Body of pancreas (tissue), 4 donors: ENCODE measurements at regions not wholly inside any gene's neighbourhood (a gene's known extent, or its start where the extent isn't known, plus 50 kb on each side); places are given as distances from the start of the nearest gene placed in this dataset.

Source experiments
- ATAC-seq: fragments of 150-250 bp; one replicate; pipeline ENCODE4 v1.9.1; 2016
- DNase-seq, 4 donors: peaks; one replicate each; pipeline ENCODE4 v3.0.0-alpha.2; 2019
- H3K27ac ChIP-seq, 4 donors: fragments of 200-600 bp; sonication (generic); 1 replicate in 3 of 4; 2 replicates in 1 of 4; pipeline versions ENCODE4 v1.5.1 to v1.6.1; 2016 to 2019; ENCODE audit warnings: mild to moderate bottlenecking in 1 of 4, mixed read lengths in 1 of 4, moderate library complexity in 1 of 4
- H3K27me3 ChIP-seq, 2 donors: fragments of 200-600 bp; sonication (generic); one replicate each; pipeline ENCODE4 v1.6.0; 2016; ENCODE audit warnings: mild to moderate bottlenecking in 1 of 2
- H3K36me3 ChIP-seq, 2 donors: fragments of 200-600 bp; sonication (generic); replicated peaks in 1 of 2; 2 replicates each; pipeline ENCODE4 v1.5.1; 2016; ENCODE audit warnings: low read depth in 2 of 2; ENCODE audit not compliant: insufficient read depth in 1 of 2
- H3K4me1 ChIP-seq: fragments of 200-600 bp; sonication (generic); one replicate; pipeline ENCODE4 v1.6.0; 2016
- H3K4me3 ChIP-seq, 2 donors: fragments of 200-600 bp; sonication (generic); 1 replicate in 1 of 2; 2 replicates in 1 of 2; pipeline ENCODE4 v1.5.1; 2016 to 2019
- H3K9me3 ChIP-seq, 3 donors: fragments of 200-600 bp; sonication (generic); 1 replicate in 2 of 3; 2 replicates in 1 of 3; pipeline ENCODE4 v1.5.1; 2016
- CTCF ChIP-seq, 7 experiments: fragments of 450-650 bp in 4 of 7; fragments of 200-600 bp in 3 of 7; sonication (generic) in 3 of 7; IDR thresholded peaks; one replicate each; pipeline ENCODE4 v1.5.1; 2016 to 2019; ENCODE audit warnings: antibody characterized with exemption in 7 of 7
- POLR2A ChIP-seq, 3 donors: fragments of 450-650 bp; IDR thresholded peaks; one replicate each; pipeline ENCODE4 v1.6.1; 2016; ENCODE audit warnings: antibody characterized with exemption in 3 of 3, mild to moderate bottlenecking in 2 of 3
- WGBS, 2 donors: methylation state at CpG; one replicate each; pipeline ENCODE4 v1.1.5; 2017; 5-methylcytosine and 5-hydroxymethylcytosine counted together
- intact Hi-C: fragments of 100-400 bp; cut with DNase I; formaldehyde crosslinking; loops from one replicate; pipeline ENCODE4 v1.15.1; 2023

- DNase-seq, result no peak
- Histone ChIP-seq H3K36me3 (no peaks in the 10 kb centered on the region), H3K4me3 (no peak overlapping the region), H3K27me3 (no peaks in the 10 kb centered on the region), H3K27ac (no peak overlapping the region), H3K9me3 (no peaks in the 10 kb centered on the region), H3K4me1 (no peaks in the 10 kb centered on the region)
- ATAC-seq, result no peak
- intact Hi-C loops, result no loop called here
- TF ChIP-seq POLR2A (IDR thresholded peaks at IDR 0.05) (no peak), CTCF (IDR thresholded peaks at IDR 0.05) (no peak)
Measured at GRCh38 chr11:57047610-57048009, 58.9 kb downstream of the OR5AK2 start.

- H3K4me1 ChIP-seq, result no peaks in the 10 kb centered on the region
- intact Hi-C loops, result no loop called here
- WGBS, 2 donors, result 73 to 76% methylated on average over 4 of the region's 4 CpGs
- no peak overlapping the region for H3K4me3 ChIP-seq
- H3K9me3 ChIP-seq, result no peaks in the 10 kb centered on the region
- no peak overlapping the region for H3K27ac ChIP-seq
- no peaks in the 10 kb centered on the region for H3K27me3 ChIP-seq
- TF ChIP-seq POLR2A (IDR thresholded peaks at IDR 0.05), result no peak
- no peak for TF ChIP-seq CTCF (IDR thresholded peaks at IDR 0.05)
- no peak for DNase-seq
- ATAC-seq, result no peak
- H3K36me3 ChIP-seq, result no peaks in the 10 kb centered on the region
Measured at GRCh38 chr11:57049749-57050148, 61.0 kb downstream of the OR5AK2 start.

- DNase-seq, result no peak
- intact Hi-C loops, result no loop called here
Measured at GRCh38 chr11:57054817-57055216, 66.1 kb downstream of the OR5AK2 start.

GRCh38 chr11:57055744-57056143 lies 67.0 kb downstream of the OR5AK2 start:
- H3K4me1 ChIP-seq, result no peaks in the 10 kb centered on the region
- intact Hi-C loops, result no loop called here
- H3K9me3 ChIP-seq, result no peaks in the 10 kb centered on the region
- DNase-seq (no peak), ATAC-seq (no peak)
- TF ChIP-seq CTCF (IDR thresholded peaks at IDR 0.05), result no peak
- no peak for TF ChIP-seq POLR2A (IDR thresholded peaks at IDR 0.05)
- no peaks in the 10 kb centered on the region for H3K36me3 ChIP-seq
- 75 to 83% methylated on average over 2 of the region's 2 CpGs for WGBS, 2 donors
- no peaks in the 10 kb centered on the region for H3K27me3 ChIP-seq
- no peak overlapping the region for H3K27ac ChIP-seq
- no peak overlapping the region for H3K4me3 ChIP-seq

More at GRCh38 chr11:57054817-57055216, 66.1 kb downstream of the OR5AK2 start:
- H3K36me3 ChIP-seq, result no peaks in the 10 kb centered on the region
- no peaks in the 10 kb centered on the region for H3K9me3 ChIP-seq
- no peaks in the 10 kb centered on the region for H3K4me1 ChIP-seq
- ATAC-seq, result no peak
- no peak overlapping the region for H3K27ac ChIP-seq
- H3K27me3 ChIP-seq, result no peaks in the 10 kb centered on the region
- TF ChIP-seq CTCF (IDR thresholded peaks at IDR 0.05) (no peak), POLR2A (IDR thresholded peaks at IDR 0.05) (no peak)
- no peak overlapping the region for H3K4me3 ChIP-seq

- WGBS, 2 donors, result 40 to 55% methylated on average over 3 of the region's 3 CpGs
- no peaks in the 10 kb centered on the region for H3K27me3 ChIP-seq
- no peaks in the 10 kb centered on the region for H3K4me1 ChIP-seq
- no peak for ATAC-seq
- no peaks in the 10 kb centered on the region for H3K36me3 ChIP-seq
- no peak for DNase-seq
- no peak overlapping the region for H3K27ac ChIP-seq
- H3K4me3 ChIP-seq, result no peak overlapping the region
- TF ChIP-seq POLR2A (IDR thresholded peaks at IDR 0.05), result no peak
- intact Hi-C loops, result no loop called here
- H3K9me3 ChIP-seq, result no peaks in the 10 kb centered on the region
Measured at GRCh38 chr11:57056735-57057134, 68.0 kb downstream of the OR5AK2 start.
